ENCODE measurements at regions not wholly inside any gene's neighbourhood (a gene's known extent, or its start where the extent isn't known, plus 50 kb on each side); places are given as distances from the start of the nearest gene placed in this dataset.
"Not testable (repeated sequence)": the region's sequence is repeated elsewhere in the genome, so short reads cannot be mapped to it uniquely, and the experiment has no call there.

DNA sequence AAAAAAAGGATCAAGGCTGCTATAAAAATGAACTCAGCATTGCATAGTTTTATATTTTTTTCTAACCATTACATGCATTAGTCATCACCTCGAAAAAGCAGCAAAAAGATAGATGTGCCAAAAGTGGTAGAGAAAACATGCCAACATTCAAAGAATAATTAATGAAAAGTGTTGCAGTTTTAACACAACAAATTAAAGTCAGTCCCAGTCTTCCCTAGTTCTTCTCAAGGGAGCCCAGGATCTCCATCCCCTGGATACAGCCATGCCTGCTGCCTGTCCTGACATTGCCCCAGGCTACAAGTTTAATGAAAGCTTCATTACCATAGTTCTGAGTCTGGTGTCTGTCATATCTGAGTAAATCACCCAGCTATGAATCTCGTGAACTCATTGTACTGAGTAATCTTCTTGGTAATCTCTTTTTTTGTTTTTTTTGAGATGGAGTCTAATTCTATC is 116.6 kb upstream of the KLF12 start:
- DNase-seq (ENCODE audit: low read depth, low spot score), result no peak

DNA sequence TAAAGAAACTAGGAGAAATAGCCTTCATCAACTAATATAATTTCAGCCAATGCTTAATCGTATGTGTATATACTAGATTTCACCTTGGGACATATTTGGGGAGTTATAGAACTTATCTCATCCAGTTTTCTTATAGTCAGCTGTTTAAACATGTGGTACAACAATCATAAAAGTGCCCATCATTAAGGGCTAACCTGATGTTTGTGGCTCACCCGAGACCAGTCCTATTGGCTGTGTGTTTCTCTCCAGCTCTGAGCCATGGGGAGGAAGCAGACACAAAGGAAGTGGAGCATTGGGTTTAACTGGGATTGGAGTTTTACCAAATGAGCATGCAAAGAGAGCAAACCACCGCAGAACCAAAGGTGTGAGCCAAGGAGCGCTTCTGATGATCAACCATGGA is 114.3 kb upstream of the KLF12 start:
- no peak for DNase-seq (ENCODE audit: low read depth, low spot score)

DNA sequence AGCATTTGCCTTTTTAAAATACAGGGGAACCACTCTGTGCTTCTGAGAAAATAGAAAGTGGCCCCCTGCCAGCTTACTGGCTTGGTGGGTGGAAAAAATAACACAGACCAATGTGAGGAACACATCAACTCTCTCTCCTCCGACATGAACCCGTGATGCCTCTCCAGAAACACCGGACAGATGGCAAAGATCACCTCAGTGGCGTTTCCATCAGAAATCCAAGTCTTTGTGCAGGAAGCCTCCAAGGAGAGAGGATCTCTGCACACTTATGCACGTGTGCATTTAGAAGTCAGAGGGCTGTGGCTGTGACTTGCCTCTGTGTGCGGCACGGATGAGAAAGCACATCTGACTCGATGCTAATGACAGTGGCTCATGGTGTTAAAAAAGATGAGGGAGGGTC is 112.3 kb upstream of the KLF12 start:
- peak; percentile 40 for DNase-seq (ENCODE audit: low read depth, low spot score)

DNA sequence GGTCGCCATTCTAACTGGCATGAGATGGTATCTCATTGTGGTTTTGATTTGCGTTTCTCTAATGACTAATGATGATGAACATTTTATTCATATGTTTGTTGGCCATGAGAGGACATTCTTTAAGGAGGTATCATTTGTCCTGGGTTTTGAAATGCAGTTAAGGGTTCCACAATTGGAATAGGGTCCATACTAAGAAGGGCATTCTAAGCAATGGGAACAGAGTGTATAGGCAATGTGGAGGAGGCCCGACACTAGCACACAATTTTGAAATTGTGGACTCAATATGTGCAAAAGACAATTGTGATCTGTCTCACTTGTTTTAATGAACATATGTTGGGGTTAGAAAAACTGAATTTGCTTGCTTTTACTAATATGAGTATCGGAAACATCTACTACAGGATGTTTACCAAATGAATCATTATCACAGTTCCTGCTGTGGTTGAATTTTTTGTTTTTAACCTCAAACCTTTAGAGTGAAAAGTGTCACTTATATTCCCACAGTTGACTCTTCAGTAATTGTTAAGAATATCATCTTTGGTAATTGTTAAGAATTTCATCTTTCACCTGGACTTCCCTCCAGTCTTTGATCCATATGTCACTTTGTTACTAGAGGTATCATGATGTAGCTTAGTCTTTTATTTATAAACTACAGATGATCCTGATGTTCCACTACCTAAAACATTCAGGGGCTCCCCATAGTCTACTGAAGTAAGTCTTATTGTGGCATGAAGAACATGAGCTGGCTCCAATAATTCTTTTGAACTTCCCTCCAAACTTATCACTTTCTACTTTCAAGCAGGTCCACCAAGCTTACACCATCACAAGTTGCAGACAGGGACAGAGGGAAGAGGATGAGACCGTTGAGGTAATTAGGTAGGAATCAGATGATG is 109.7 kb upstream of the KLF12 start:
- DNase-seq (ENCODE audit: low read depth, low spot score), result no peak

DNA sequence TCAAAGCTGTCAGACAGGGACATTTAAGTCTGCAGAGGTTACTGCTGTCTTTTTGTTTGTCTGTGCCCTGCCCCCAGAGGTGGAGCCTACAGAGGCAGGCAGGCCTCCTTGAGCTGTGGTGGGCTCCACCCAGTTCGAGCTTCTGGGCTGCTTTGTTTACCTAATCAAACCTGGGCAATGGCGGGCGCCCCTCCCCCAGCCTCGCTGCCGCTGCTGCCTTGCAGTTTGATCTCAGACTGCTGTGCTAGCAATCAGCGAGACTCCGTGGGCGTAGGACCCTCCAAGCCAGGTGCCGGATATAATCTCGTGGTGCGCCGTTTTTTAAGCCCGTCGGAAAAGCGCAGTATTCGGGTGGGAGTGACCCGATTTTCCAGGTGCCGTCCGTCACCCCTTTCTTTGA is 107.1 kb upstream of the KLF12 start:
- DNase-seq (ENCODE audit: low read depth, low spot score), result not testable (repeated sequence)

DNA sequence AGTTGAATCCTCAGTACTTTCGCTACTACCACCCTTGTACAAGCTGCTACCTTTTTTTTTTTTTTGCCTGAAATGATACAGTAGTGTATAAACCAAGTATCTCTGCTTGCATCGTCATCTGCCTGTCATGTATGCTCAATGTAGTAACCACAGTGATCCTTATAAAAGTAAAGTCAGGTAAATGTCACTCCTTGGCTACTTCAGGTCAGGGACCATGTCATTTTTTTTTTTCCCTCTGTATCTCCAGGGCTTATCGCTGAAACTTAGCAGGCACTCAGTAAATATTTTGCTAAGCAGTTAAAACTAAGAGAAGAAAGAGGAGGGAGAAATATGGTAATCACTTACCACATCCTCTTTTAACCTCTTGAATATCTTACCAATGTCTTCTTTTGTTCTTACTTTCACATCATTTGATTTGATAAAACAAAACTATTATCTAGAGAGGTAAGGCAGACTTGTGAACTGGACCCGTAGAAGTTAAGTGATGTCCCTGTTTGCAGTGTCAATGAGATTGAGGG is 96.8 kb upstream of the KLF12 start:
- DNase-seq (ENCODE audit: low read depth, low spot score), result no peak

DNA sequence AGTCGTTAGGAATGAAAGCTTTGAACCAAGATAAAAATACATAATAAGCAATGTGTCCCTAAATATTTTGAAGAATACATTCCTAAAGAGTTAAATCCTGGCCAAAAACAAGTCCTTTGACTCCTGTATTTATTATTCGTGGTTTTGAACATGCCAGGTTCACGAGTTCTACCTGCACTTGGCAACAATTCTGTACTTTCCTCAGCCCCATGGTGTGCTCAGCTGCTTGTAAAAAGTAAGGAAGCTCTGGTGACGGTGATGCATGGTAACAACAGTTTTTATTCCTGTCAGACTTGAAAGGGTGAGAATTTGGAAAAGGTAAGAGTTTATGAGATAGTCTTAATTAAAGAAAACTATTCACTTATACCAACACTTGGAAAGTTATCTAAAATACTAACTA is 95.0 kb upstream of the KLF12 start:
- DNase-seq (ENCODE audit: low read depth, low spot score), result no peak

DNA sequence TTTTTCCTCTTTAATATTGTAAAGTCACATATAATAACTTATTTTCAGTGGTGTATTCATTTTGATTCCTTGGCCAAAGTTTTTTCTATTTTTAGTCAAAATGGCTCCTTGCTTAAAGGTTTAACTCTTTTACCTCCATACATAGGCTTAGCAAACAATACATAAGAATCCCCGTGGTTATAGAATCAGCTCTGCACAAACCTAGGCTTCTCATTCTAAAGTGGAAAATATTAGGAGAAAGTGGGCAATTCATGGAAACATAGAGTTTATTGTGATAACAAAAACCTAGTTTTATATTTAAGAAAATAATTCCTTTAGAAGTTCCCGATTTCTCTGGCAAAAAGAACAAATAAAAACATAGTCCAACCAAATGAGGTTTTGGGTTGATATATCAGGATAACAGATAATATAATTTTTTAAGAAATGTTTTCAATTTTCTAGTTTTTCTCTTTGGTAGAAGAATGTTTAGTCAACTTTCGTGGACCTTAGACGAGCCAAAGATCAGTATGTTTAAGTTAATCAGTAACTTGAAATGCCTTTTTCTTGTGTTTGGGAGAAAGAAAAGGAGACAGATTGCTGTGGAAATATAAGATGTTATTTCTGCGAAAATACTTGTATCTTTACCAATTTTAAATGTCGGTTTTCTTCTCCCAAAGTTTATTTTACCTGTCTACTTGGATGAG is 93.4 kb upstream of the KLF12 start:
- no peak for DNase-seq (ENCODE audit: low read depth, low spot score)

DNA sequence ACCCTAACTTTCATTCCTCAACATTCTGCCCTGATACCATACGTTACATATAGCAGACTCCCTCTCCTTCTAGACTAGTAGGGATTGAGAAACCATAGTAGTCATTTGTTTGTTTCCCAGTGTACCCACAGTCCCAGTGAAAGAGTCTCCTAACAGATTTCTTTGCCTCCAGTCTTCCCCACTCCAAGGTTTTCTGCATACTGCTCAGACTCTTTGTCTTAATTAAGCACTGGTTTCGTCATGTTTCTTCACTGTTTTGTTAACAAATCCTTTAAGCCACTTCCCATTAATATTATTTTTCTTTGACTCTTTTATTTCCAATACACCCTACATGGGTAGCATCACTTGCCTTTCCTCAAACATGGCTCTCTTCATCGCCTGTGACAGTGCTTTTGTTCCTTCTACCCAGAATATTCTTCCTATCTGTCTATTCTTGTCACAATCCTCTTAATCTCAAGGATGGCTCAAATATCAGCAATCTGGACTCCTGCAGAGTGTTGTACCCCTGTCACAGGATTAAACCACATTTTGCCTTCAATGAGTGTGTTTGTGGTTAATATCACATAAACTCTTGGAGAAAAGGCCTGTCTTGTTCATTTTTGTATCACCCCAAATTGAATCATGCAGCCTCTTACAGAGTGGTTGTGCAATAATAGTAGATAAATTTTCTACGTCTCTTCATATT is 92.7 kb upstream of the KLF12 start:
- DNase-seq (ENCODE audit: low read depth, low spot score), result no peak

DNA sequence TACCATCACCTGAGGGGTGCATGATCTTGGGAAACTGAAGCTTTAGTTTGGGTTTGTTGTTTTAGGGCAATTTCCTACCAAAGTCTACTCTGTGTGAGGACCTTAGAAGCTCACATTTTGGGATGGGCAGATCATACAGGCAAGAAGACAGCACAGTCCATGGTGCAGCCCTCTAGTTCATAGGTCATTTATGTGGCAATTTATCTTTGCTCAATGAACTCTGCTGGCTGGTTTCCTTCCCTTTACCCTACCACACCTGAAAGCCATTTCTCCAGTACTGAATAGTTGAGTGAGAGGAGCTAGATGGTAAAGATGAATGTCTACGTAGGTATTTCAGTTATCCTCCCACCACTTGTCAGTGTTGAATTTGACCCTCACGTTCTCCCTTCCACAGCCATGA is 87.5 kb upstream of the KLF12 start:
- DNase-seq (ENCODE audit: low read depth, low spot score), result no peak

DNA sequence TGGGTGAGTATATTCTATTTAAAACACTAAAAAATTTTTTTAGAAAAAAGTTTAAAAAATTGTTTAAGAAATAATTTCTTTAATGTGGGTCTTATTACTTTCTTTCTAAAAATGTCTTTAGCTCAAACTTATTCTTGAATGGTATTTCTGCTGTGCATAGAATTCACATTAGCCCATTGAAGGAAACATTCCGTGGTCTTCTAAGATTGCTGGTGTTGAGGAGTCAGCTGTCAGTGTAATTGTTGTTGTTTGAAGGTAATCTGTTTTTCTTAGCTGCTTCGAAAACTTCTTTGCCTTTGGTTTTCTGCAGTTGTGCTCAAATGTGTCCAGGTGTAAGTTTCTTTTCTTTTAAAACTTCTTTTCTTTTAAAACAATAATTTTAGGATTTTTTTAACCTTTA is 85.4 kb upstream of the KLF12 start:
- no peak for DNase-seq (ENCODE audit: low read depth, low spot score)

DNA sequence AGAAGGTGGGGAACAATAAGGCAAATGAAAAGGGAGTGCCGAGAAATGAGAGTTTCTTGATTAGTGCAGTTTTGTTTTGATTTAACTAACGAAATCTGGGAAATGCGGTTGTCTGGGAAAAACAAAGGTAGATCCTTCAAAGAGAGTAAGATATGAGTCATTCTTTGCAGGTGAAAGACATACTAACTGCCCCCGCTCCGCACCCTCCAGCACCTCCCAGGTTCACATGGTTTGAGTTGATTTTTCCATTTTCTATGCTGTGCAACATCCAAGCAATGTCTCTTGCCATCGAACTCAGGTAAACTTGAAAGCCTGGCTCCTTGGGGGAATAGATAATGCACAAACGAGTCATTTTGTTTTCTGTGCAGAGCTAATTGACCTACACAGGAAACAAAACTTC is 84.1 kb upstream of the KLF12 start:
- no peak for DNase-seq (ENCODE audit: low read depth, low spot score)

DNA sequence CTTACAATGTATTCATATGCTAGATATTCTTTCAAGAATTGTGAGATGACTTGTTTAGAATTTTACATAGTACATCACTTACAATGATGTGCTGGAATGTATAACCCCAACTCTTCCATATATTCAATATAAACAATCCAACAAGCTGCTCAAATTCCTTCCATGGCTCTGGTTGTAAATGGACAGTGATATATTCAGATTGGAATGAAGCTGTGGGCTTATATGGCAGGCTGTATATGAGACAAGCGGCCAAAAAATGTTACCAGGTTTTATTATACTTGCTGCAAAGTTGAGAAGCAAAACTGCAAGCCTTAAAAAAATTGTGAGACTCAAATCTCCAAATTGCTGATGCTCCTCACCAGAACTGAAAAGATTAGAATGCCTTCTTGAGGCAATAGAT is 83.6 kb upstream of the KLF12 start:
- DNase-seq (ENCODE audit: low read depth, low spot score), result no peak

DNA sequence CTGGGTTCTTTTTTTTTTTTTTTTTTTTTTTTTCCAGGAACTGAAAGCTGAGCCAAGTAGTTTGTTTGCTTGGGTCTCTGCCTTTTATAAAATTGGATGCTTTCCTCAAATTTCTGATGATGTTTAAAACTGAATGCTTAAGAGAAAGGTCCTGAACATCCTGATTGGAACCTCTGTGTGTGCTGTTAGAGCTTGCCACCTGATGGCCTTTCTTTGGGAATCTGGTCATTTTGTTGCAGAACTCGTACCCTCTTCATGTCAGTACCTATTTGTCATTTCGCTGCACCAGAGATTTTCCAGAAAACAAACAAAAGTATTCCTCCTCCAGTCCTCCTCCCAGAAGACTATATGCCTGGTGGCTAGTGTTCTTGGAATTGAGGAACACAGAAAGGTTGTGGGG is 81.2 kb upstream of the KLF12 start:
- no peak for DNase-seq (ENCODE audit: low read depth, low spot score)

DNA sequence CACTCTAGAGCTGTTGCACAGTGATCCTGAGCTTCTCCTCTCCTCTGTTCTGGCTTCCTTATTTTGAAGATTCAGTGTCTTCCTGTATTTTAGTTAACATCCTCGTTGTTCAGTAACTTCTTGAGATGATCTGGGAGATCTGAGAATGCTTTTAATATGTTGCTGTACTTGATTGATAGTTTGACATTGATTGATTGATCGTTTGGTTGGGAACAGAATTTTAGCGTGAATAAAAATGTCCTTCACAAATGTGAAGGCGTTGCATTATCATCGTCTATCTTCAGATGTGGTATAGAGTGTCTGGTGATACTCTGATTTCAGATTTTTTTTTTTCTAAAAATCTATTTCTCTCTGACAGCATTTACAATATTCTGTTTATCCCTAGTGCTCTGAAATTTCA is 80.1 kb upstream of the KLF12 start:
- DNase-seq (ENCODE audit: low read depth, low spot score), result no peak

DNA sequence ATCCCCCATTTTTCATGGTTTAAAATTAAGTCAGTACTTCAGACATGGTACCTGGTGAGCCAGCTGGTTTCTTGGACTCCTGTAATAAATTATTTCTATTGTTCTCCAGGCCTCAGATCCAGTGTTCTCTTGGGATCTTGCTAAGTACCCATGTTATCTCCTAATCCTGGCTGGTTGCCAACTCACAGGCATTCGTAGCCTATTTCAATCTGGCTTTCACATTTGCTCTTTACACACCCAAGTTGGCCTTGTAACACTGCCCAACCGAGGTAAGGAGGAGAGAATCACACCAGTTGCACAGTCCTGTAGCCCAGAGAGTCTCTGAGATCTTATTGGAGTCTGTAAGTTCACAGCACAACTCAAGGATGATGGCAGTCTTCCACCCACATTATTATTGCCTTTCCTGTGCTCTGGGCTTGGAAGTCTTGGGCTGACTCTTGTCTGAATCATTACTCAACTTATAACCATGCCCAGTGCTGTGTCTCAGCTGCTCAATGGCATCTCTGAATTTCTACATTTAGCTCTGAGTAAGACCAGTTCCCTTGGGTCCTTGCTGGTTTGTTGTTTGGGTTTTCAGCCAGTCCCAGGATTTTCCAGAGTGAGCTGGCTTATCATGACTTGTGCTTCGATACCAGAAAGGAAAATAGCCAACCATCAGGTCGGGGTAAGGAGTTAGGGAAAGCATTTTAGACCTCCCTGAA is 76.6 kb upstream of the KLF12 start:
- DNase-seq (ENCODE audit: low read depth, low spot score), result no peak

DNA sequence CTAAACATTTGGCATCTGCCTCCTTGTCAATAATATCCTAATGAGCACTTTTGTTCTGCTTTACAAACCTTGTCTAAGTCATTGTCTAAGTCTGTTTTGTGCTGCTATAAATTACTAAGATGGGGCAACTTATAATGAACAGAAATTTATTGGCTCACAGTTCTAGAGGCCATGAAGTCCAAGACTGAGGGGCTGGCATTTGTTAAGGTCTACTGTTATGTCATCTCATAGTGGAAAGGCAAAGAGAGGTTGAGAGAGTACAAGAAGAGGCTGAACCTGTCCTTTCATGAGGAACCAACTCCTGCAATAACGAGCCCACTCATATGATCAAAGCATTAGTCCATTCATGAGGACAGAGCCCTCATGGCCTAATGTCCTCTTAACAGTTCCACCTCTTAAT is 72.7 kb upstream of the KLF12 start:
- DNase-seq (ENCODE audit: low read depth, low spot score), result no peak

DNA sequence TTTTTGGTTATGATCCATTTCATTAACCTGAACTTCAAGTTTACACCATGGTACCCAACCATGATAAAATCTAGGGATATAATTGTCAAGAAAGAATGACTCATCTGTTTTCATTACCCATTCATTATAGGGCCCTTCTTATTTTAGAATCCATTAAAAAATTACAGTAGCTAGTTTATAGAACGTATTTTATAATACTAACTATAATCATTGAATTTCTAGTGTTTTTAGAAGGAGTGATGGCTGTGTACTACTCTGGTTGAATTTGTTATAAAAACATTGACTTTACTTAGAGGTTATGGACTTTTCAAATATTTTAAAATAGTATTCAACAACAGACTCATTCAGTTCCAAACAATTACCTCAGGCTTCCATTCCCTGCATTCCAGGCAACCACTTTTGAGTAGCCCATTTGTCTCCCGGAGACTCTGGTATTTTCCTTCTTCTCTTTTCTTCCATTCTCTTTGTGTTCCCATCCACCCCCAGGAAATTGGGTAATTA is 71.9 kb upstream of the KLF12 start:
- DNase-seq (ENCODE audit: low read depth, low spot score), result no peak

DNA sequence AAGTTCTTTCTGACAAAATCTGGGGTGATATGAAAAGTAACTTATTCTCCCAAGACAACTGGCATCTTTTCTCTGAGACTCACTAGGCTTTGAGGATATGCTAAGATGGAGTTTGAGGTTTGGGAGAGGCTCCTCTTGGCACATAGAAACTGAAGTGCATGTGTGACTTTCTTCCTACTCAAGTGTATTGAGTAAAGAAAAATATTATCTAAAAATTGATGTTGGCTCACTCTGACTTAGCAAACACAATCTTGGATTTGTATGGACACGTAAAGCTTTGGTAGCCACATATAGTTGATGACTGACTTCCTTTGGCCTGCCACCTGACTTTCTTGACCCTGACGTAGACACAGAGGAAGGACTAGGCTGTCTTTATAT is 71.1 kb upstream of the KLF12 start:
- DNase-seq (ENCODE audit: low read depth, low spot score), result no peak

DNA sequence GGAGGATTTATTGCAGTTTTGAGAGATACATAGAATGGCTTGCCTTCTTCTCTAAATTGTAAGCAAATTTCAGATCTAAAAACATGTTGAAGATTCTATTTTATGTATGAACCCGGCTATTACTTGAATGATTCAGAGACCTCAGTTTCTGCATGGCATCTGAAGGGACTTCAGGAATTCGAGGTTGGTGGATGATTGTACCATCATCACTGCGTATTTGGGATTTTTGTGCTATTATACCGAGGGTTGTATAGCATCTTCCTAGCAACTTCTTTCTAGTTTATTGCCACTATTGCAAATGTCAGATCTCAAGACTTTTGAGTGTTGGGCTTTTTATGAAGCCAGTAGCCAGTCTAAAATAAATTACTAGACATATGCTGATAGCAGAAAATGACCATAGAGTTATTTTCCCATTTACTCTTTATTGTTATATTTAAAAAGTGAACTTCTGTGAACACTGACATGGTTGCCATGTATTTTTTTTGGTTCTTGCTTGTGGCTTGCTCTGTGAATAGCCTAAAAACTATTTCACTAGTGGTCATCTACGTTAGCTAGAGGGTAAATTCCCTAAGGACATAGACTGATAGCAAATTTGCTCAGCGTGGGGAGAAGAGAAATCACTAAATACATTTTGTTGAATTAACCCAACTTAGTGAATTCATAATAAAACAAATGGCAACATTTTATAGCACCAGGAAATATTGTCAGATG is 70.6 kb upstream of the KLF12 start:
- no peak for DNase-seq (ENCODE audit: low read depth, low spot score)

DNA sequence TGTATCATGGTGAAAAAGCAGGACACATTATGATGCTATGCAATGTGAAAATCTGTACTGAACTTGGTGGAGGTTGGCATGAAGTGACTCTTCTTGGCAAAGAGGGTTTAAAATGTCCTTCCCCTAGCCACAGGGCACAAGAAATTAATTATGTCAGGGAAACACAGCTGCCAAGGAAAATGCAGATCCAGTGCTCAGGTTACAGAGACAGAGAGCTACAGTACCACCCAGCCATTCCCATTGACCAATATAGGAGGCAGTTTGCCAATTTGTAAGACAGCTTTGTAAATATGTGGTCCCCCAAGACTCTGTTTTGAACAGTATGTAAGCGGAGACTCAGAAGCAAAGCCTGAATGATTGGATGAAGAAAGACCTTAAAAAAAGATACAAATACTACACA is 69.4 kb upstream of the KLF12 start:
- no peak for DNase-seq (ENCODE audit: low read depth, low spot score)

Data from activated naive CD8-positive, alpha-beta T cell treated with anti-CD3 and anti-CD28 coated beads, Interleukin-2, amount 50 U/mL, for 16 hours (primary cell).